Coronary artery (tissue), 2 donors: ENCODE measurements at regions not wholly inside any gene's neighbourhood (a gene's known extent, or its start where the extent isn't known, plus 50 kb on each side); places are given as distances from the start of the nearest gene placed in this dataset.
A peak's percentile ranks its signal among the peaks of the same experiment; 100 is the strongest.
"Not testable (repeated sequence)": the region's sequence is repeated elsewhere in the genome, so short reads cannot be mapped to it uniquely, and the experiment has no call there.

ENCODE experiments used
- DNase-seq: peaks from one replicate; pipeline ENCODE4 v3.0.0-alpha.2; 2017; ENCODE audit warnings: low spot score
- H3K27ac ChIP-seq, 2 donors: fragments of 200-600 bp; sonication (generic); one replicate each; pipeline ENCODE4 v1.5.1; 2016 to 2019
- H3K4me3 ChIP-seq: fragments of 200-600 bp; sonication (generic); 2 replicates; pipeline ENCODE4 v1.5.1; 2016; ENCODE audit warnings: mild to moderate bottlenecking, moderate library complexity
- CTCF ChIP-seq: fragments of 200-600 bp; sonication (generic); IDR thresholded peaks from one replicate; pipeline ENCODE4 v1.5.1; 2019; ENCODE audit warnings: antibody characterized with exemption

DNA sequence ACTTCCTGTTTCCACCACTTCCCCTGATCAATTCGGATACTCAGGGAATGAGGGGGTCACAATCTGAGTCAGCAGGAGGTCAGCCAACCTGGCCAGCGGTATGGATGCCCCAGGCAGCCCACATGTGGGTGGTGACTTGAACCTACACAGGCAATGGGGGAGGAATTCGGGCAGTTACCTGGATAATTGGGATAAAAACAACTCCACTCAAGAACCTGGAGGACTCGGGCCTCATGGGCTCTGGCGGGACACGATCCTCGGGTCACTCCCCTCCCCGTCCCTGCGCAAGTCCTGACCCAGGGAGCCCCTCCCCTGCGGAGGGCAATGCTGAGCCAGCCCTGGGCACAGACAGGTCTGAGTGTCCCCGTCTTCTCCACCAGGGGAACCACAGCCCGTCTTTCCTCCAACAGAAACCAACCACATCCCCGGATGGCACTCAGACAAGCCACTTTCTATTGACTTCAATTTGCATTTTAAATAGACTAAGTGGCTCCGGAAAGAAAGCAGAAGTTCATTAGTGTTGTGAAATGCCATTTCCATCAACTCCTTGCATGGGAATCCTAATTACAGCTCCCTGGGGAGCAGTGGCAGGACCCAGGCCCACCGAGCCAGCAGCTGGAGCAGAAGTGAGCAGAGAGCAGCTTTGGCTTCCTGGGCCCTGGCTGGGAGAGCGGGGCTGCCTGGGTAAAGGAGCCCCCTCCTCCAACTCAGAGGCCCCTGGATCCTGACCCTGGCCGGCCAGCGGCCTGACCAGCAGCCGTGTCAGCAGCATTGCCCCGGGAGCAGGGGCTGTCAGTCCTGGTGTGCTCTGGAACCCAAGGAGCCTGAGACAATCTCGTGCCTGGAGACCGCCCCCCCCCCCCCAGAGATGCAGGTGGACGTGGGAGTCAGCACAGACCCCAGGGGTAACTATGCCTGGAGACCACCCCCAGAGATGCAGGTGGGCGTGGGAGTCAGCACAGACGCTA, 374.1 kb downstream of the ADGRD1 start:
- H3K27ac ChIP-seq = no peak overlapping the region
- no peak for DNase-seq
- TF ChIP-seq CTCF = no peak
- no peak overlapping the region for H3K4me3 ChIP-seq

DNA sequence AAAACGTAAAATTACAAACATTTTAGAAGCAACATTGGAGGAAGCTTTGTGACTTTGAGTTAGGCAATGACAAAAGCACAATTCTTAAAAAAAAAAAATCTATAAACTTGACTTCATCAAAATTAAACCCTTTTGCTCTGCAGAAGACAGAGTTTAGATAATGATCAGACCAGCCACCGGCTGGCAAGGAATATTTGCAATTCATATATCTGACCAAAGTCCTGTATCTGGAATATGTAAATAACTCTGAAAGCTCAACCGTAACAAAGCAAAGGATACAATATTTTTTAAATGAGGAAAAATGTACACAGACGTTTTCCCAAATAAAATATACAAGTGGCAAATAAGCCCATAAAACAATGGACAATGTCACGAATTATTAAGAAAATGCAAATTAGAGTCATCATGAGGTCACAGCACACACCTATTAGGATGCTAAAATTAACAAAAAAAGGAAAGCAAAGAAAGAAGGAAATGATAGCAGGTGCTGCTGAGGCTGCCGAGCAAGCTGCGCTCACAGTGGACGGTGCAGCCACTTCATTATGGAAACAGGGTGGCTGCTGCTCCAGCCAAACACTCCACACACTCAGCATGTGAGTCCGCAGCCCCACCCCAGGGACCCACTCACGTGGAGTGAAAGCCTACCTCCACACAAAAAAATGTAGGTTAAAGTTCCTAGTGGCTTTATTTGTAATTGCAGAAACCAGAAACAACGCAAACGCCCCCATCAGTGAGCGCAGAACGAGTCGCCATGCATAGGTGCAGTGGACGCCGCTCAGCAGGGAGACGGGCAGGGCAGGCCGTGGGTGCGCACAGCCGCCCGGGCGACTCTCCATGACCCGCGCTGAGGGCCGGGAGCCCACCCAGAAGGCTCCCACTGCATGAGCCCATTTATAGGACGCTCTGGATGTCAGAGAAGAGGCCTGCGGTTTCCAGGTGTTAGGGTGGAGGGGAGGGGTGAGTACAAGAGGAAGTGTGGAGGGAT, 375.4 kb downstream of the ADGRD1 start:
- not testable (repeated sequence) for DNase-seq, H3K27ac ChIP-seq, H3K4me3 ChIP-seq

- no peak overlapping the region for H3K4me3 ChIP-seq
- DNase-seq = no peak
These were observed 376.6 kb downstream of the ADGRD1 start for GRCh38 chr12:131330106-131330815.

DNA sequence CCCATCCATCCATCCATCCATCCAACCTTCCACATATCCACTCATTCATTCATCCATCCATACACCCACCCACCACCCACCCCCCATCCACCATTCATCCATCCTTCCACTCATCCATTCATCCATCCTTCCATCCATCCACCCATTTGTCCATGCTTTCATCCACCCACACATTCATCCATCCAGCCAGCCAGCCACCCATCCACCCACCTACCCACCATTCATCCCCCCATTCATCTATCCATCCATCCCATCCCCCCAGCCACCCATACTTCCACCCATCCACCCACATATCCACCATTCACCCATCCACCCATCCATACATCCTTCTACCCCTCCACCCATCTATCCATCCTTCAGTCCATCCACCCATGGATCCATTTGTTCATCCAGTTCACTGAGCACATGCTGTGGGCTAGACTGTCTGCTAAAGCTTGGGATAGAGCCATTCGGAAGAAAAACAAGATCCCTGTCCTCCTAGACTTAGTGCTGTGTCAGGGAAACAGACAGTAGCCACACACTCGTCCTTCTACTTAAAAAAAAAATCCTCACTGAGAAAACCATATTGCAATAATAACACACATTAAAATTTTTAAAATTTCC, 377.5 kb downstream of the ADGRD1 start:
- TF ChIP-seq CTCF = no peak
- no peak for DNase-seq
- Histone ChIP-seq H3K27ac (no peak overlapping the region), H3K4me3 (no peak overlapping the region)

More at GRCh38 chr12:131330106-131330815, 376.6 kb downstream of the ADGRD1 start:
- H3K27ac ChIP-seq = no peak overlapping the region
- no peak for TF ChIP-seq CTCF

GRCh38 chr12:131332224-131332623, 378.5 kb downstream of the ADGRD1 start:
- no peak for TF ChIP-seq CTCF
- Histone ChIP-seq H3K4me3 (no peak overlapping the region), H3K27ac (no peak overlapping the region)
- DNase-seq = peak; percentile 45

DNA sequence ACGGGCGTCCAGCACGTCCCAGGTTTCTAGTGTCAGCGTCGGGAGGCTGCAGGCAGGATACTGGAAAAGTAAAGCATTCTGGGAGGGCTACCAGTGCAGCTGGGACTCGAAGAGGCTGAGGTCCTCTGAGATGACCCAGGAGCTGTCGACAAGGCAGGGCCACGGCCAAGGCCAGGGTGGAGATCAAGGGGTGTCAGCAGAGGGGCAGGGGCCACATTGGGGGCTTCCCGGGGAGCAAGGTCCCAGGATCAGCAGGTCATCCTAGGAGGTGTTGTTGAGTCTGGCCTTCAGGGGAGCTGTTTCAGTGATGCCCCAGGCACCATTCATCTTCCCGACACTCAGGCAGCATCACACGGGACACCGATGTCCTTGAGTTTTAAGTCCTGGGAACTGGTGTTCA, 377.8 kb upstream of the SFSWAP start:
- peak; percentile 49 for DNase-seq
- TF ChIP-seq CTCF = no peak
- Histone ChIP-seq H3K4me3 (no peak overlapping the region), H3K27ac (no peak overlapping the region)
